HEK293 (cell line): ENCODE measurements at regions not wholly inside any gene's neighbourhood (a gene's known extent, or its start where the extent isn't known, plus 50 kb on each side); places are given as distances from the start of the nearest gene placed in this dataset.

Experiments
- PRDM2 ChIP-seq: fragments of 450-650 bp; formaldehyde crosslinking; IDR thresholded peaks from 2 replicates; pipeline ENCODE4 v1.5.1; 2016; ENCODE audit warnings: missing biosample characterization, missing genetic modification characterization, borderline replicate concordance
- RBAK ChIP-seq: fragments of 450-650 bp; formaldehyde crosslinking; IDR thresholded peaks from 2 replicates; pipeline ENCODE4 v1.5.1; 2016; ENCODE audit warnings: missing biosample characterization, missing genetic modification characterization
- YY1 ChIP-seq: fragments of 450-650 bp; formaldehyde crosslinking; IDR thresholded peaks from 2 replicates; pipeline ENCODE4 v1.5.1; 2018; ENCODE audit warnings: missing biosample characterization, missing genetic modification characterization
- ZNF114 ChIP-seq: fragments of 450-650 bp; formaldehyde crosslinking; IDR thresholded peaks from 2 replicates; pipeline ENCODE4 v1.5.0; 2017; ENCODE audit warnings: missing biosample characterization, missing genetic modification characterization
- ZNF138 ChIP-seq: fragments of 450-650 bp; formaldehyde crosslinking; IDR thresholded peaks from 2 replicates; pipeline ENCODE4 v1.5.1; 2016; ENCODE audit warnings: missing biosample characterization, missing genetic modification characterization, borderline replicate concordance
- ZNF19 ChIP-seq: fragments of 450-650 bp; formaldehyde crosslinking; IDR thresholded peaks from 2 replicates; pipeline ENCODE4; 2016; ENCODE audit warnings: missing biosample characterization, missing genetic modification characterization, low read depth
- ZNF266 ChIP-seq: fragments of 450-650 bp; formaldehyde crosslinking; IDR thresholded peaks from 2 replicates; pipeline ENCODE4 v1.5.1; 2016; ENCODE audit warnings: missing biosample characterization, missing genetic modification characterization, low read depth

GRCh38 chr1:234536741-234537140 lies 57.8 kb upstream of the TARBP1 start:
- TF ChIP-seq PRDM2 (tag by site-specific recombination) (no peak), YY1 (tag by site-specific recombination) (no peak), ZNF138 (tag by site-specific recombination) (no peak), ZNF266 (tag by site-specific recombination) (no peak), RBAK (tag by site-specific recombination) (no peak), ZNF19 (tag by site-specific recombination) (no peak), ZNF114 (tag by site-specific recombination) (no peak)
